OCI-LY3 (cell line): ENCODE measurements at regions not wholly inside any gene's neighbourhood (a gene's known extent, or its start where the extent isn't known, plus 50 kb on each side); places are given as distances from the start of the nearest gene placed in this dataset.
"Not testable (repeated sequence)": the region's sequence is repeated elsewhere in the genome, so short reads cannot be mapped to it uniquely, and the experiment has no call there.

Source experiments
- EZH2phosphoT487 ChIP-seq: fragments of 200-600 bp; shearing (Covaris generic); IDR thresholded peaks from 2 replicates; pipeline ENCODE4 v1.6.1; 2018; ENCODE audit warnings: antibody characterized with exemption, mixed run types, low read depth
- TF ChIP-seq, protein P1 (sequence below): fragments of 200-600, 300-600 bp; sonication (generic); IDR thresholded peaks from 2 replicates; pipeline ENCODE4 v1.5.1; 2014; ENCODE audit warnings: antibody characterized with exemption, low read length, low read depth

DNA sequence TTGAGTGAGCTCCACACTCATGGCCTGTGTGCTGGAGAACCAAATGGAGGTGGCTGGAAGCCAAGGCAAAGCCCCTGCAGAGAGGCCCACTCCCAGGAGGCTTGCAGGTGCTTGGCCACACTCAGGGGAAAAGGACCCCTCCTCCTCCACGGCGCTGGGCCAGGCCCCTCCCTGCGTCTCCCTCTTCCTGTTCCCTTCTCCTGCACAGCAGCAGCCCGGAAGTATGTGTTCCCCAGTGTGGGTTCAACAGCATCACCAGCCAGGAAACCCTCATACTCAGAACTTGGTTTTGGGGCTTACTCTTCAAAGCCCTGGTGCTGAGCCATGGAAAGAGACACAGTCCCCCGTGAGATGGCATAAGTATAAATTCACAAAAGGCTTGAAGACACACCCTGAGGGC is 93.4 kb downstream of the ARHGAP11B start:
- TF ChIP-seq, protein P1, sequence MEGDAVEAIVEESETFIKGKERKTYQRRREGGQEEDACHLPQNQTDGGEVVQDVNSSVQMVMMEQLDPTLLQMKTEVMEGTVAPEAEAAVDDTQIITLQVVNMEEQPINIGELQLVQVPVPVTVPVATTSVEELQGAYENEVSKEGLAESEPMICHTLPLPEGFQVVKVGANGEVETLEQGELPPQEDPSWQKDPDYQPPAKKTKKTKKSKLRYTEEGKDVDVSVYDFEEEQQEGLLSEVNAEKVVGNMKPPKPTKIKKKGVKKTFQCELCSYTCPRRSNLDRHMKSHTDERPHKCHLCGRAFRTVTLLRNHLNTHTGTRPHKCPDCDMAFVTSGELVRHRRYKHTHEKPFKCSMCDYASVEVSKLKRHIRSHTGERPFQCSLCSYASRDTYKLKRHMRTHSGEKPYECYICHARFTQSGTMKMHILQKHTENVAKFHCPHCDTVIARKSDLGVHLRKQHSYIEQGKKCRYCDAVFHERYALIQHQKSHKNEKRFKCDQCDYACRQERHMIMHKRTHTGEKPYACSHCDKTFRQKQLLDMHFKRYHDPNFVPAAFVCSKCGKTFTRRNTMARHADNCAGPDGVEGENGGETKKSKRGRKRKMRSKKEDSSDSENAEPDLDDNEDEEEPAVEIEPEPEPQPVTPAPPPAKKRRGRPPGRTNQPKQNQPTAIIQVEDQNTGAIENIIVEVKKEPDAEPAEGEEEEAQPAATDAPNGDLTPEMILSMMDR, result not testable (repeated sequence)
- TF ChIP-seq EZH2phosphoT487, result not testable (repeated sequence)
